Sigmoid colon (tissue), 4 donors: ENCODE measurements at regions not wholly inside any gene's neighbourhood (a gene's known extent, or its start where the extent isn't known, plus 50 kb on each side); places are given as distances from the start of the nearest gene placed in this dataset.

Experiments used
- POLR2A ChIP-seq, 2 donors: fragments of 450-650 bp; IDR thresholded peaks; one replicate each; pipeline ENCODE4 v1.6.1; 2016; ENCODE audit warnings: antibody characterized with exemption in 2 of 2, mild to moderate bottlenecking in 2 of 2, moderate library complexity in 2 of 2
- POLR2AphosphoS5 ChIP-seq, 4 donors: sonication (generic); formaldehyde crosslinking; IDR thresholded peaks; one replicate each; pipeline ENCODE4 v1.6.1; 2017; ENCODE audit warnings: antibody characterized with exemption in 4 of 4
- TF ChIP-seq, protein P1 (sequence below), 4 experiments: fragments of 450-650 bp in 3 of 4; fragments of 200-600 bp in 1 of 4; IDR thresholded peaks; one replicate each; pipeline ENCODE4 v1.5.1; 2016 to 2019; ENCODE audit warnings: antibody characterized with exemption in 4 of 4, mild to moderate bottlenecking in 3 of 4, moderate library complexity in 2 of 4

DNA sequence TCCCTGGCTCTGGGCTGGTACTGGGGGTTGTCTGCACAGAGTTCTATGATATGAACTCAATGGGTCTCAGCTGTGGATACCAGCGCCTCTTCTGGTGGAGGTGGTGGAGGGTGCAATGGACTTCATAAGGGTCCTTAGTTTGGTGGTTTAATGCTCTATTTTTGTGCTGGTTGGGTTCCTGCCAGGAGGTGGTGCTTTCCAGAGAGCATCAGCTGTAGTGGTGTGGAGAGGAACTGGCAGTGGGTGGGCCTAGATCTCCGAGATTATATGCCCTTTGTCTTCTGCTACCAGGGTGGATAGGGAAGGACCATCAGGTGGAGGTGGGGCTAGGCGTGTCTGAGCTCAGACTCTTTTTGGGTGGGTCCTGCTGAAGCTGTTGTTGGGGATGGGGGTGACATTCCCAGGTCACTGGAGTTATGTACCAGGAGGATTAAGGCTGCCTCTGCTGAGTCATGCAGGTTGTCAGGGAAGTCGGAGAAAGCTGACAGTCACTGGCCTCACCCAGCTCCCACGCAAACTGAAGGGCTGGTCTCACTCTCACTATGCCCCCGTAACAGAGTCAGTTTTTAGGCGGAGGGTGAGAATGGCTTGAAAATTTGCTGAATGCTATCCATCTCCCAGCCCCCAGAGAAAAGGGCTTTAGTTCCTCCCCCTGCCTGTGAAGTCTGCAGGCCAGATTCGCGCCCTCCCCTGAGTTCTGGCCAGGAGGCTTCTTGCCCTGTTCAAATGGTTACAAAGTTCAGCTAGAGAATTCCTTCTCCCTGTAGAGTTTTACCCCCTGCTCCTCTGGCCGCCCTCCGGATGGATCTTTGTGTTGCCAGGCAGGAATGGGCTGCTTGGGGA is 902.9 kb downstream of the LTN1 start:
- TF ChIP-seq, protein P1, sequence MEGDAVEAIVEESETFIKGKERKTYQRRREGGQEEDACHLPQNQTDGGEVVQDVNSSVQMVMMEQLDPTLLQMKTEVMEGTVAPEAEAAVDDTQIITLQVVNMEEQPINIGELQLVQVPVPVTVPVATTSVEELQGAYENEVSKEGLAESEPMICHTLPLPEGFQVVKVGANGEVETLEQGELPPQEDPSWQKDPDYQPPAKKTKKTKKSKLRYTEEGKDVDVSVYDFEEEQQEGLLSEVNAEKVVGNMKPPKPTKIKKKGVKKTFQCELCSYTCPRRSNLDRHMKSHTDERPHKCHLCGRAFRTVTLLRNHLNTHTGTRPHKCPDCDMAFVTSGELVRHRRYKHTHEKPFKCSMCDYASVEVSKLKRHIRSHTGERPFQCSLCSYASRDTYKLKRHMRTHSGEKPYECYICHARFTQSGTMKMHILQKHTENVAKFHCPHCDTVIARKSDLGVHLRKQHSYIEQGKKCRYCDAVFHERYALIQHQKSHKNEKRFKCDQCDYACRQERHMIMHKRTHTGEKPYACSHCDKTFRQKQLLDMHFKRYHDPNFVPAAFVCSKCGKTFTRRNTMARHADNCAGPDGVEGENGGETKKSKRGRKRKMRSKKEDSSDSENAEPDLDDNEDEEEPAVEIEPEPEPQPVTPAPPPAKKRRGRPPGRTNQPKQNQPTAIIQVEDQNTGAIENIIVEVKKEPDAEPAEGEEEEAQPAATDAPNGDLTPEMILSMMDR (IDR thresholded peaks at IDR 0.05), result no peak
- TF ChIP-seq POLR2A (IDR thresholded peaks at IDR 0.05) (no peak), POLR2AphosphoS5 (IDR thresholded peaks at IDR 0.05) (no peak)
